H1 (cell line): ENCODE measurements at regions not wholly inside any gene's neighbourhood (a gene's known extent, or its start where the extent isn't known, plus 50 kb on each side); places are given as distances from the start of the nearest gene placed in this dataset.

Source experiments
- CTCF ChIA-PET: fragments of 300-600 bp; sonication (Branson Sonifier 250); formaldehyde crosslinking; loops from one replicate; lab custom pipeline; 2021; ENCODE audit not compliant: partially characterized antibody; lab: Charles Lee
- POLR2A ChIA-PET: fragments of 300-600 bp; sonication (Branson Sonifier 250); formaldehyde crosslinking; loops from one replicate; lab custom pipeline; 2021; ENCODE audit warnings: inconsistent platforms; ENCODE audit not compliant: partially characterized antibody; lab: Charles Lee
- DNase-seq, 2 experiments: peaks; one replicate each; pipeline versions ENCODE4 v3.0.0 to v3.0.0-alpha.2; 2010 to 2022; ENCODE audit warnings: low spot score in 2 of 2, low read depth in 1 of 2, mixed read lengths in 1 of 2
- FAIRE-seq: peaks from 2 replicates; lab custom pipeline; 2011; peaks lifted over from hg19 to GRCh38; lab: Jason Lieb, UNC
- H2AFZ ChIP-seq: 2 replicates; pipeline ENCODE4 v1.8.1; 2012; ENCODE audit warnings: low read length, inconsistent platforms
- H2AK5ac ChIP-seq: 2 replicates; pipeline ENCODE4 v1.6.1; 2013; ENCODE audit warnings: low read depth, low read length
- H2BK120ac ChIP-seq: replicated peaks from 2 replicates; pipeline ENCODE3; 2013; ENCODE audit warnings: low read depth, low read length, inconsistent platforms
- H2BK12ac ChIP-seq: 2 replicates; pipeline ENCODE4 v1.6.1; 2013; ENCODE audit warnings: low read depth, low read length
- H2BK15ac ChIP-seq: 2 replicates; pipeline ENCODE4 v1.6.1; 2013; ENCODE audit warnings: low read length
- H2BK20ac ChIP-seq: 2 replicates; pipeline ENCODE4 v1.6.1; 2013; ENCODE audit warnings: low read length
- H2BK5ac ChIP-seq: 2 replicates; pipeline ENCODE4 v1.6.1; 2013; ENCODE audit warnings: low read depth, low read length
- H3K14ac ChIP-seq: 2 replicates; pipeline ENCODE4 v1.6.1; 2013; ENCODE audit warnings: inconsistent platforms; ENCODE audit not compliant: insufficient read length
- H3K18ac ChIP-seq: 2 replicates; pipeline ENCODE4 v1.6.1; 2013; ENCODE audit warnings: low read length; ENCODE audit errors: extremely low read depth
- H3K23ac ChIP-seq: 2 replicates; pipeline ENCODE4 v1.6.1; 2013; ENCODE audit warnings: inconsistent platforms; ENCODE audit not compliant: insufficient read length
- H3K23me2 ChIP-seq: 2 replicates; pipeline ENCODE4 v1.6.1; 2013; ENCODE audit warnings: low read depth, low read length
- H3K27ac ChIP-seq: 2 replicates; pipeline ENCODE4 v1.6.1; 2011; ENCODE audit warnings: low read depth, low read length, inconsistent platforms
- H3K27me3 ChIP-seq, 4 experiments: replicated peaks in 1 of 4; 1 replicate in 1 of 4; 2 replicates in 3 of 4; pipeline versions ENCODE4 v1.6.1 to v1.8.1; 2011 to 2013; ENCODE audit warnings: low read length in 3 of 4, mild to moderate bottlenecking in 3 of 4, inconsistent platforms in 2 of 4, mixed read lengths in 2 of 4, moderate library complexity in 1 of 4; ENCODE audit not compliant: control insufficient read depth in 3 of 4, insufficient read depth in 3 of 4; ENCODE audit errors: extremely low read depth in 1 of 4
- H3K36me3 ChIP-seq, 4 experiments: 2 replicates each; pipeline versions ENCODE4 v1.6.1 to v1.8.1; 2011 to 2013; ENCODE audit warnings: mild to moderate bottlenecking in 4 of 4, low read length in 3 of 4, moderate library complexity in 2 of 4, control low read depth in 1 of 4, inconsistent platforms in 1 of 4; ENCODE audit not compliant: insufficient read depth in 4 of 4, control insufficient read depth in 2 of 4
- H3K4ac ChIP-seq: replicated peaks from 2 replicates; pipeline ENCODE3; 2013; ENCODE audit warnings: low read length, low read depth, mixed read lengths, inconsistent platforms; ENCODE audit not compliant: insufficient read length
- H3K4me1 ChIP-seq, 4 experiments: replicated peaks in 1 of 4; 1 replicate in 1 of 4; 2 replicates in 3 of 4; pipeline versions ENCODE4 v1.6.1 to v1.8.1; 2011 to 2013; ENCODE audit warnings: low read length in 3 of 4, inconsistent platforms in 2 of 4, mixed read lengths in 1 of 4; ENCODE audit not compliant: insufficient read depth in 4 of 4, control insufficient read depth in 3 of 4
- H3K4me2 ChIP-seq, 2 experiments: 2 replicates each; pipeline versions ENCODE4 v1.6.1 to v1.8.1; 2011 to 2013; ENCODE audit warnings: low read depth in 2 of 2, low read length in 2 of 2, control low read depth in 1 of 2, inconsistent platforms in 1 of 2, mild to moderate bottlenecking in 1 of 2; ENCODE audit not compliant: insufficient read depth in 1 of 2
- H3K4me3 ChIP-seq, 4 experiments: fragments of 200-600, 300-600 bp in 1 of 4; sonication (generic), shearing (Covaris generic), sonication (Bioruptor Twin) in 1 of 4; 2 replicates each; pipeline versions ENCODE4 v1.5.1 to v1.8.1; 2011 to 2016; ENCODE audit warnings: low read length in 4 of 4, low read depth in 3 of 4, control low read depth in 2 of 4, inconsistent platforms in 2 of 4, mild to moderate bottlenecking in 2 of 4, mixed read lengths in 1 of 4, moderate library complexity in 1 of 4; ENCODE audit not compliant: insufficient read depth in 2 of 4; ENCODE audit errors: extremely low read depth in 1 of 4
- H3K56ac ChIP-seq: replicated peaks from 2 replicates; pipeline ENCODE3; 2013; ENCODE audit warnings: low read depth, mild to moderate bottlenecking, mixed read lengths, low read length, inconsistent platforms; ENCODE audit not compliant: insufficient read length
- H3K79me1 ChIP-seq: 2 replicates; pipeline ENCODE4 v1.6.1; 2013; ENCODE audit warnings: low read depth, low read length, control low read depth
- H3K79me2 ChIP-seq, 2 experiments: 2 replicates each; pipeline versions ENCODE4 v1.6.1 to v1.8.1; 2012 to 2013; ENCODE audit warnings: low read length in 2 of 2, mild to moderate bottlenecking in 2 of 2, inconsistent platforms in 1 of 2; ENCODE audit not compliant: insufficient read depth in 2 of 2, control insufficient read depth in 1 of 2
- H3K9ac ChIP-seq, 4 experiments: replicated peaks in 1 of 4; 1 replicate in 1 of 4; 2 replicates in 3 of 4; pipeline versions ENCODE4 v1.6.1 to v1.8.1; 2011 to 2013; ENCODE audit warnings: low read depth in 3 of 4, low read length in 3 of 4, control low read depth in 2 of 4, mild to moderate bottlenecking in 2 of 4, moderate library complexity in 2 of 4, inconsistent platforms in 1 of 4; ENCODE audit errors: extremely low read depth in 1 of 4
- H3K9me3 ChIP-seq, 2 experiments: 2 replicates each; pipeline versions ENCODE4 v1.6.1 to v1.8.1; 2012 to 2013; ENCODE audit warnings: mild to moderate bottlenecking in 2 of 2, moderate library complexity in 2 of 2, control low read depth in 1 of 2, inconsistent platforms in 1 of 2, low read depth in 1 of 2, low read length in 1 of 2, mixed read lengths in 1 of 2; ENCODE audit not compliant: insufficient read depth in 2 of 2
- H4K20me1 ChIP-seq, 2 experiments: replicated peaks in 1 of 2; 2 replicates each; pipeline versions ENCODE3 to v1.8.1; 2011 to 2013; ENCODE audit warnings: inconsistent platforms in 2 of 2, low read length in 2 of 2, mild to moderate bottlenecking in 1 of 2; ENCODE audit not compliant: insufficient read depth in 2 of 2, control insufficient read depth in 1 of 2
- H4K5ac ChIP-seq: 2 replicates; pipeline ENCODE4 v1.6.1; 2013; ENCODE audit warnings: low read length, low read depth, mixed read lengths, inconsistent platforms; ENCODE audit not compliant: insufficient read length
- H4K8ac ChIP-seq: 2 replicates; pipeline ENCODE4 v1.8.0; 2013; ENCODE audit warnings: mild to moderate bottlenecking, moderate library complexity, low read length, inconsistent platforms; ENCODE audit not compliant: insufficient read depth; ENCODE audit errors: extremely low read depth
- H4K91ac ChIP-seq: replicated peaks from 2 replicates; pipeline ENCODE3; 2013; ENCODE audit warnings: low read length, mixed read lengths, inconsistent platforms; ENCODE audit not compliant: insufficient read length
- CBX8 ChIP-seq: fragments of 300-800, 300-1000 bp; sonication (generic); IDR thresholded peaks from 2 replicates; pipeline ENCODE4 v1.7.1; 2016; ENCODE audit warnings: low read depth, low read length, borderline replicate concordance
- EGR1 ChIP-seq: IDR thresholded peaks from 2 replicates; pipeline ENCODE4 v1.6.1; 2011; ENCODE audit warnings: low read depth, low read length, borderline replicate concordance
- KDM4A ChIP-seq: IDR thresholded peaks from one replicate; pipeline ENCODE4 v1.7.1; 2012; ENCODE audit warnings: low read depth, mild to moderate bottlenecking, moderate library complexity, low read length, inconsistent platforms; ENCODE audit not compliant: severe bottlenecking
- NANOG ChIP-seq: IDR thresholded peaks from 2 replicates; pipeline ENCODE4 v1.6.1; 2011; ENCODE audit warnings: low read length, low read depth, mild to moderate bottlenecking, inconsistent platforms; ENCODE audit not compliant: insufficient read depth, poor library complexity, severe bottlenecking
- RBBP5 ChIP-seq: IDR thresholded peaks from 2 replicates; pipeline ENCODE4 v1.7.1; 2012; ENCODE audit warnings: low read depth, mild to moderate bottlenecking, inconsistent platforms, low read length, moderate library complexity, borderline replicate concordance
- RFX5 ChIP-seq: IDR thresholded peaks from 2 replicates; pipeline ENCODE4 v1.6.1; 2011; ENCODE audit warnings: low read depth, low read length, improper control_type of control experiment, borderline replicate concordance
- RXRA ChIP-seq: IDR thresholded peaks from 2 replicates; pipeline ENCODE4 v1.6.1; 2011; ENCODE audit warnings: low read depth, mild to moderate bottlenecking, low read length, moderate library complexity; ENCODE audit not compliant: insufficient read depth
- TAF7 ChIP-seq: optimal IDR thresholded peaks from 2 replicates; pipeline ENCODE3; 2011; ENCODE audit warnings: low read depth, mild to moderate bottlenecking, inconsistent platforms, low read length, moderate library complexity, borderline replicate concordance
- TBP ChIP-seq: IDR thresholded peaks from 2 replicates; pipeline ENCODE4 v1.6.1; 2011; ENCODE audit warnings: low read depth, low read length, improper control_type of control experiment
- TCF12 ChIP-seq: IDR thresholded peaks from 2 replicates; pipeline ENCODE4 v1.6.1; 2011; ENCODE audit warnings: low read depth, mild to moderate bottlenecking, low read length
- WGBS, 2 experiments: shearing (Covaris generic) in 1 of 2; methylation state at CpG; one replicate each; pipeline versions ENCODE4 v1.1.6 to v1.1.7; 2013 to 2015; ENCODE audit warnings: low lambda C conversion rate in 2 of 2, mixed read lengths in 2 of 2, inconsistent platforms in 1 of 2, low coverage in 1 of 2, missing lambda C conversion rate in 1 of 2; ENCODE audit not compliant: insufficient replicate concordance in 2 of 2, insufficient coverage in 1 of 2, insufficient read length in 1 of 2; ENCODE audit errors: extremely low coverage in 1 of 2, missing lambda C conversion rate in 1 of 2; 5-methylcytosine and 5-hydroxymethylcytosine counted together

- no peak overlapping the region for H2AFZ ChIP-seq
Measured at GRCh38 chr13:91199866-91200265, 147.6 kb upstream of the MIR17HG start.

More at GRCh38 chr13:91199866-91200265, 147.6 kb upstream of the MIR17HG start:
- no peak overlapping the region for H2BK120ac ChIP-seq
- H3K23me2 ChIP-seq: no peaks in the 10 kb centered on the region
- H3K4me3 ChIP-seq: no peak overlapping the region
- H3K79me1 ChIP-seq: no peaks in the 10 kb centered on the region
- no peak overlapping the region for H2BK5ac ChIP-seq
- no peak overlapping the region for H3K27ac ChIP-seq
- no peak overlapping the region for H3K9ac ChIP-seq
- no peaks in the 10 kb centered on the region for H3K9me3 ChIP-seq
- TF ChIP-seq TAF7 (no peak), TCF12 (no peak), KDM4A (no peak), CBX8 (no peak), RBBP5 (no peak), TBP (no peak), EGR1 (no peak), NANOG (no peak), RXRA (no peak), RFX5 (no peak)
- TF ChIP-seq, all 59 proteins: peak for 0
- Histone ChIP-seq H2AK5ac (no peak overlapping the region), H4K5ac (no peak overlapping the region), H2BK15ac (no peak overlapping the region), H4K20me1 (no peaks in the 10 kb centered on the region), H3K4me1 (peaks cover 0 to 5% (median 2%) of the 10 kb centered on the region in 4 experiments; a peak in 2 of 7 replicates), H3K23ac (no peak overlapping the region), H3K4me2 (no peak overlapping the region), H3K27me3 (no peaks in the 10 kb centered on the region), H2BK12ac (no peak overlapping the region), H3K56ac (no peak overlapping the region), H3K14ac (no peak overlapping the region), H3K36me3 (no peaks in the 10 kb centered on the region), H4K91ac (no peak overlapping the region), H2BK20ac (no peak overlapping the region), H3K18ac (no peak overlapping the region), H3K79me2 (no peaks in the 10 kb centered on the region), H3K4ac (no peak overlapping the region), H4K8ac (no peak overlapping the region)
- CTCF ChIA-PET: interaction anchor here (0.6 kb wide), 1 partner anchor 48 kb away, joined by 3 read pairs; no protein-coding TSS in a partner anchor
- POLR2A ChIA-PET: no interaction called here
- no peak for FAIRE-seq
- no peak for DNase-seq
- WGBS, 2 experiments: 88% methylated on average over 1 of the region's 1 CpG; no CpG with 5 or more reads in 1 of the 2 experiments
